Keratinocyte (primary cell): ENCODE measurements at regions not wholly inside any gene's neighbourhood (a gene's known extent, or its start where the extent isn't known, plus 50 kb on each side); places are given as distances from the start of the nearest gene placed in this dataset.

Experiments used
- DNase-seq: peaks from one replicate; pipeline ENCODE4 v3.0.0-alpha.2; 2011; ENCODE audit warnings: low read depth, missing footprints, low spot score
- FAIRE-seq: peaks from 2 replicates; lab custom pipeline; 2011; peaks lifted over from hg19 to GRCh38; lab: Jason Lieb, UNC
- H2AFZ ChIP-seq: 2 replicates; pipeline ENCODE4 v1.6.0; 2012; ENCODE audit warnings: low read length, control low read depth, inconsistent platforms; ENCODE audit not compliant: control insufficient read depth
- H3K27ac ChIP-seq: 2 replicates; pipeline ENCODE4 v1.5.1; 2011; ENCODE audit warnings: low read length; ENCODE audit not compliant: control insufficient read depth, insufficient read depth
- H3K27me3 ChIP-seq: 3 replicates; pipeline ENCODE4 v1.6.0; 2011; ENCODE audit warnings: low read length; ENCODE audit not compliant: control insufficient read depth, insufficient read depth; ENCODE audit errors: extremely low read depth
- H3K36me3 ChIP-seq, 2 experiments: 2 replicates in 1 of 2; 3 replicates in 1 of 2; pipeline ENCODE4 v1.5.1; 2011; ENCODE audit warnings: low read length in 2 of 2, mild to moderate bottlenecking in 1 of 2; ENCODE audit not compliant: control insufficient read depth in 2 of 2, insufficient read depth in 2 of 2; ENCODE audit errors: extremely low read depth in 1 of 2
- H3K4me1 ChIP-seq: 3 replicates; pipeline ENCODE4 v1.5.1; 2011; ENCODE audit warnings: low read length; ENCODE audit not compliant: control insufficient read depth, insufficient read depth; ENCODE audit errors: extremely low read depth
- H3K4me2 ChIP-seq: 3 replicates; pipeline ENCODE4 v1.6.0; 2011; ENCODE audit warnings: low read depth, low read length; ENCODE audit not compliant: control insufficient read depth, insufficient read depth; ENCODE audit errors: extremely low read depth
- H3K4me3 ChIP-seq, 3 experiments: fragments of 200-600 bp in 1 of 3; sonication (generic) in 1 of 3; 2 replicates in 2 of 3; 3 replicates in 1 of 3; pipeline ENCODE4 v1.5.1; 2011 to 2016; ENCODE audit warnings: low read length in 3 of 3, mild to moderate bottlenecking in 3 of 3, control low read depth in 2 of 3, inconsistent platforms in 1 of 3, low read depth in 1 of 3, mixed read lengths in 1 of 3, mixed run types in 1 of 3, moderate library complexity in 1 of 3; ENCODE audit not compliant: control insufficient read depth in 2 of 3, insufficient read depth in 2 of 3; ENCODE audit errors: extremely low read depth in 1 of 3
- H3K79me2 ChIP-seq: 2 replicates; pipeline ENCODE4 v1.6.0; 2012; ENCODE audit warnings: low read length; ENCODE audit not compliant: control insufficient read depth, insufficient read depth
- H3K9ac ChIP-seq: 3 replicates; pipeline ENCODE4 v1.6.0; 2011; ENCODE audit warnings: low read length; ENCODE audit not compliant: control insufficient read depth, insufficient read depth; ENCODE audit errors: extremely low read depth
- H3K9me1 ChIP-seq: 3 replicates; pipeline ENCODE4 v1.6.0; 2011; ENCODE audit warnings: low read length; ENCODE audit not compliant: control insufficient read depth, insufficient read depth; ENCODE audit errors: extremely low read depth
- H3K9me3 ChIP-seq: 2 replicates; pipeline ENCODE4 v1.5.1; 2012; ENCODE audit warnings: low read depth, low read length; ENCODE audit not compliant: control insufficient read depth
- H4K20me1 ChIP-seq: 3 replicates; pipeline ENCODE4 v1.6.0; 2011; ENCODE audit warnings: low read length; ENCODE audit not compliant: control insufficient read depth, insufficient read depth; ENCODE audit errors: extremely low read depth
- CTCF ChIP-seq, 3 experiments: IDR thresholded peaks in 1 of 3; conservative IDR thresholded peaks in 1 of 3; optimal IDR thresholded peaks in 1 of 3; 2 replicates in 2 of 3; 3 replicates in 1 of 3; pipeline versions ENCODE3 to v1.5.1; 2011; ENCODE audit warnings: low read length in 3 of 3, mild to moderate bottlenecking in 3 of 3, moderate library complexity in 2 of 3, control low read depth in 1 of 3, inconsistent platforms in 1 of 3; ENCODE audit not compliant: insufficient read depth in 2 of 3; ENCODE audit errors: extremely low read depth in 1 of 3
- EZH2 ChIP-seq: IDR thresholded peaks from one replicate; pipeline ENCODE4 v1.6.1; 2012; ENCODE audit warnings: inconsistent platforms, mild to moderate bottlenecking, low read length, moderate library complexity
- dilution Hi-C: fragments of 300-500 bp; cut with MboI; formaldehyde crosslinking; loops from one replicate; pipeline ENCODE4 v1.7.0; 2020; ENCODE audit warnings: low sequenced_read_pairs; ENCODE audit not compliant: extremely low pct_ligation_motif_present

GRCh38 chr9:119443179-119443578 is 73.9 kb upstream of the BRINP1 start:
- FAIRE-seq (no peak), DNase-seq (no peak)
- no peaks in the 10 kb centered on the region for H3K4me1 ChIP-seq
- no peak overlapping the region for H3K4me2 ChIP-seq
- H3K36me3 ChIP-seq, result no peaks in the 10 kb centered on the region
- no peaks in the 10 kb centered on the region for H3K79me2 ChIP-seq
- dilution Hi-C loops, result no loop called here
- H3K9me3 ChIP-seq, result no peaks in the 10 kb centered on the region
- no peak overlapping the region for H3K9ac ChIP-seq
- H3K9me1 ChIP-seq, result no peaks in the 10 kb centered on the region
- no peak for TF ChIP-seq EZH2
- no peak for TF ChIP-seq CTCF (optimal IDR thresholded peaks at IDR 0.05 in 1 of 3, IDR thresholded peaks at IDR 0.05 in 1 of 3, conservative IDR thresholded peaks at IDR 0.05 in 1 of 3; ENCODE audit: extremely low read depth in 1 of 3, insufficient read depth in 2 of 3, low read length in 3 of 3)
- no peaks in the 10 kb centered on the region for H4K20me1 ChIP-seq
- no peak overlapping the region for H3K27ac ChIP-seq
- H3K27me3 ChIP-seq, result no peaks in the 10 kb centered on the region
- no peak overlapping the region for H3K4me3 ChIP-seq
- no peak overlapping the region for H2AFZ ChIP-seq

- TF ChIP-seq CTCF (optimal IDR thresholded peaks at IDR 0.05 in 1 of 3, IDR thresholded peaks at IDR 0.05 in 1 of 3, conservative IDR thresholded peaks at IDR 0.05 in 1 of 3; ENCODE audit: extremely low read depth in 1 of 3, insufficient read depth in 2 of 3, low read length in 3 of 3) (no peak), EZH2 (no peak)
- Histone ChIP-seq H3K9ac (no peak overlapping the region), H3K9me3 (no peaks in the 10 kb centered on the region), H2AFZ (no peak overlapping the region), H3K4me2 (no peak overlapping the region), H4K20me1 (no peaks in the 10 kb centered on the region), H3K79me2 (no peaks in the 10 kb centered on the region), H3K27ac (no peak overlapping the region), H3K27me3 (no peaks in the 10 kb centered on the region), H3K4me1 (no peaks in the 10 kb centered on the region), H3K36me3 (no peaks in the 10 kb centered on the region), H3K9me1 (no peaks in the 10 kb centered on the region), H3K4me3 (no peak overlapping the region)
- DNase-seq (no peak), FAIRE-seq (no peak)
- dilution Hi-C loops, result no loop called here
Observed at GRCh38 chr9:119441832-119442231, 72.6 kb upstream of the BRINP1 start.
